ENCODE measurements at regions not wholly inside any gene's neighbourhood (a gene's known extent, or its start where the extent isn't known, plus 50 kb on each side); places are given as distances from the start of the nearest gene placed in this dataset.

DNA sequence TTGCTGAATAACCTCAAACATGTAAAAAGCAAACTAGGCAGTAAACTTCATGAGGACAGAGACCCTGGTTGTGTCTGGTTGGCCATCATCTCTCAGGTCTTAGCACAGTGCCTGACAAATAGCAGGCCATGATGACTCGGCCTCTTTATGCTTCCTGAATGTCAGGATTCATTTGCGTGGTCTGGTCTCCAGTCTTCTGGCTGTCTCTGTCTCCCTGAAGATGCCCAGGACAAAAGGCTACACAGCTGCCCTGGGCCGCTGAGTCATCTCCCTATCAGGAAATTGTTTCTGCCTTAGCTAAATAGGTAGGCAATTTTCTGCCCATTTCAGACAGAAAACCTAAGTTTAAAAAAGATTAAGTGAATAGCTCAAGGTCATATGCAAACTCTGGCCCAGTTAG lies 84.1 kb upstream of the FNDC3A start:
- Histone ChIP-seq H3K9me3 (no peaks in the 10 kb centered on the region), H3K4me3 (ENCODE audit: low read depth, low read length) (no peak overlapping the region), H3K27me3 (no peaks in the 10 kb centered on the region), H3K36me3 (no peaks in the 10 kb centered on the region), H3K4me1 (peaks cover 19% of the 10 kb centered on the region)
- peak; percentile 78 for DNase-seq
- TF ChIP-seq, protein P1, sequence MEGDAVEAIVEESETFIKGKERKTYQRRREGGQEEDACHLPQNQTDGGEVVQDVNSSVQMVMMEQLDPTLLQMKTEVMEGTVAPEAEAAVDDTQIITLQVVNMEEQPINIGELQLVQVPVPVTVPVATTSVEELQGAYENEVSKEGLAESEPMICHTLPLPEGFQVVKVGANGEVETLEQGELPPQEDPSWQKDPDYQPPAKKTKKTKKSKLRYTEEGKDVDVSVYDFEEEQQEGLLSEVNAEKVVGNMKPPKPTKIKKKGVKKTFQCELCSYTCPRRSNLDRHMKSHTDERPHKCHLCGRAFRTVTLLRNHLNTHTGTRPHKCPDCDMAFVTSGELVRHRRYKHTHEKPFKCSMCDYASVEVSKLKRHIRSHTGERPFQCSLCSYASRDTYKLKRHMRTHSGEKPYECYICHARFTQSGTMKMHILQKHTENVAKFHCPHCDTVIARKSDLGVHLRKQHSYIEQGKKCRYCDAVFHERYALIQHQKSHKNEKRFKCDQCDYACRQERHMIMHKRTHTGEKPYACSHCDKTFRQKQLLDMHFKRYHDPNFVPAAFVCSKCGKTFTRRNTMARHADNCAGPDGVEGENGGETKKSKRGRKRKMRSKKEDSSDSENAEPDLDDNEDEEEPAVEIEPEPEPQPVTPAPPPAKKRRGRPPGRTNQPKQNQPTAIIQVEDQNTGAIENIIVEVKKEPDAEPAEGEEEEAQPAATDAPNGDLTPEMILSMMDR (IDR thresholded peaks at IDR 0.05; ENCODE audit: low read depth, low read length), result no peak

DNA sequence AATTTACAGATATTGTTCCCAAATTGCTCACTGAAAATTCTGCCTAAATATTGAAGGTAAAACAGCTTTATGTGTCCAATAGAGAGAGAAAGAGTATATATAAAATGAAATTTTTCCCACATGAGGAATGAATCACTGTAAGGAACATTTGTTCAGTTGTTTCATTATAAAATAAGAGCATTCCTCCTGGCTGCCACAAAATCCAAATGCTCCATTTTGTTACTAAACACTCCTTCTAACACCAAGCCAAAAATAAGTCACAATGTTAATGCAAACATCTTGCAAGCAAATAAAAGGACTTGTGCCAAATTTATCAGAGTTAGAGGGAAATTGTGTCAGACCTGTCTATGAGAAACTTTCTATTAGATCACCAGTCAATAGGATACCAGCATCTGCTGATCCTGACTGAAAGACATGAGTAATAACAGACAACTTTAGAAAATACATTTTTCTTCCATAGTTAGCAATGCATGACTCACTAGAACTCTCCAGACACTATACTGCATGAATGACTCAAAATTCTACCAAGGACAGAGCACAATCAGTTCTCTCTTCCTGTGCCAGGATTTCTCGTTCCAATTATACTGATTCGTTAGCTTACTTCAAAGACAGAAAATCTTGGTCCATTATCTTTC lies 83.5 kb upstream of the FNDC3A start:
- TF ChIP-seq, protein P1 (IDR thresholded peaks at IDR 0.05; ENCODE audit: low read depth, low read length), result no peak
- H3K9me3 ChIP-seq, result no peaks in the 10 kb centered on the region
- H3K4me1 ChIP-seq, result peaks cover 19% of the 10 kb centered on the region
- no peaks in the 10 kb centered on the region for H3K36me3 ChIP-seq
- DNase-seq, result no peak
- H3K4me3 ChIP-seq (ENCODE audit: low read depth, low read length), result no peak overlapping the region
- H3K27me3 ChIP-seq, result no peaks in the 10 kb centered on the region

DNA sequence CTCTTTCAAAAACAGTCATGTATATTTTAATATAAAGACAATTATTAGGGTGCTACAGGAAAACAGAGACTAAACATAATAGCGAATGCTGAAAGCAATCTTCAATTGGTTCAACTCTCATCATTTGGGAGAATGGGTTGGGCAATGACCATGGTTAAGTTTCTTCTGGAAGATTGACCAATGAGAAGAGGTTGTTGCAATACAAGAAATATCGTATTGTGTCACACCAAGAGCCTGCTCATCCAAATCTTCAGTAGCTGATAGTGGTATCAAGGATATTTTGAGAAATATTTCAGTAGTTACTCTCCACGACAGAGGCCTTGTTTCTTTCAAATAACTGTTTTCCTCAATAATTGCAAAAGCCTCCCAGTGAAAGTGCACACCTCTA lies 83.0 kb upstream of the FNDC3A start:
- Histone ChIP-seq H3K36me3 (no peaks in the 10 kb centered on the region), H3K27me3 (no peaks in the 10 kb centered on the region), H3K9me3 (no peaks in the 10 kb centered on the region), H3K4me1 (peaks cover 19% of the 10 kb centered on the region), H3K4me3 (ENCODE audit: low read depth, low read length) (no peak overlapping the region)
- TF ChIP-seq, protein P1 (IDR thresholded peaks at IDR 0.05; ENCODE audit: low read depth, low read length), result no peak
- no peak for DNase-seq

DNA sequence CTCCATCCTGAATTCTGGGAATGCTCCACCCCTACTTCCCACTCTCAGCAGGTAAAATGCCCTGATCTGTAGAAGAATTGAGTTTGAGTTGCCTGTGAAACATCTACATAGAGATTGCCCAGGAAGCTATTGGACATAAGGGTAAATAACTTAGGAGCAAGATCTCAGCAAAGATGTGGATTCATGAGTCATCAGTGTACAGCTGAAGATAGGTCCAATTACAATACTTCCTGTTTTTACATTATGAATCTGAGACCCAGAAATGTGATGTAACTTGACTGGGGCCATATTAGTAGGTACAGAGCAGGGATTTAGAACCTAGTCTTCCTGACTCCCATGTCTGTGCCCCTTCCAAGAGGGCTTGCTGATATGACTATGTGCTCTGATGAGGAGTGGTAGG lies 79.4 kb upstream of the FNDC3A start:
- no peaks in the 10 kb centered on the region for H3K27me3 ChIP-seq
- no peak for DNase-seq
- TF ChIP-seq, protein P1 (IDR thresholded peaks at IDR 0.05; ENCODE audit: low read depth, low read length), result no peak
- H3K9me3 ChIP-seq, result no peaks in the 10 kb centered on the region
- peaks cover 12% of the 10 kb centered on the region for H3K4me1 ChIP-seq
- H3K4me3 ChIP-seq (ENCODE audit: low read depth, low read length), result no peak overlapping the region
- no peaks in the 10 kb centered on the region for H3K36me3 ChIP-seq

DNA sequence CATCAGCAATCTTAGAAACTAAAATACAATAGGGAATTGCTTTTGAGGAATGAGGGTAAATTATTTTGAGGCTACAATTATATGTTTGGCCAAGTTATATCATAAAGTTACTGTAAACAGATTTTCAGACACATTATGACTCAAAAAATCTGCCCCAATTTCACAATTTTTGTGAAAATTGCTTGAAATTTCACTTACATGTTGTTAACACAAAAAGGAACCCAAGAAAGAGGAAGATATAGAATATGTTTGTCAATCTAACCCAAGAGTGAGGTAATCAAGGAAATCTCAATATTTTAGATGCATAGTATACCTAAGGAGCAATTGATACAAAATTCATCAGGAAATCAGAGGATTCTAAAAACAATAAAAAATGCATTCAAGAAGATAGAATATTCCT lies 73.9 kb upstream of the FNDC3A start:
- Histone ChIP-seq H3K4me3 (ENCODE audit: low read depth, low read length) (no peak overlapping the region), H3K27me3 (no peaks in the 10 kb centered on the region), H3K36me3 (no peaks in the 10 kb centered on the region), H3K4me1 (no peaks in the 10 kb centered on the region), H3K9me3 (no peaks in the 10 kb centered on the region)
- DNase-seq, result no peak
- TF ChIP-seq, protein P1 (IDR thresholded peaks at IDR 0.05; ENCODE audit: low read depth, low read length), result no peak

DNA sequence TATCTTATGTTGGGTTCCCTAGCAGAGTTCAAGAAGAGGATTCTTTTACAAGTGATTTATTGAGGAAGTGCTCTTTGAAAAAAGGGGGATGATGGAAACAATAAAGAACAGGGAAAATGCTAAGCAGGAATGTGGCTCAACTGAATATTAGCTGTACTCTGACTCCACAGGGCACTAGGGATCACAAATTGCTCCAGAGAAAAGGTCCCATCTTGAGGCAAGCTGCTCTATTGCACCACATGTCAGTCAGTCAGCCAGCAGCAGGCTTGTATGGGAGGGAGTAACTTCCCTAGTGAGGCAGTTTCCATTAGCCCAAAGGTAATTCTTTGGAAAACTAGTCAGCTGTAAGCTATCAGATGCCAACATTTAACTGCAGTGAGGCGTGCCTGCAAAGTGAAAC lies 73.3 kb upstream of the FNDC3A start:
- TF ChIP-seq, protein P1 (IDR thresholded peaks at IDR 0.05; ENCODE audit: low read depth, low read length), result no peak
- no peaks in the 10 kb centered on the region for H3K27me3 ChIP-seq
- H3K9me3 ChIP-seq, result no peaks in the 10 kb centered on the region
- H3K4me3 ChIP-seq (ENCODE audit: low read depth, low read length), result no peak overlapping the region
- no peaks in the 10 kb centered on the region for H3K36me3 ChIP-seq
- H3K4me1 ChIP-seq, result no peaks in the 10 kb centered on the region
- DNase-seq, result no peak
